LNCaP clone FGC (cell line): ENCODE measurements at regions not wholly inside any gene's neighbourhood (a gene's known extent, or its start where the extent isn't known, plus 50 kb on each side); places are given as distances from the start of the nearest gene placed in this dataset.

Experiments used
- DNase-seq: peaks from one replicate; pipeline ENCODE4 v3.0.0-alpha.2; 2011; ENCODE audit warnings: low read depth
- H3K4me3 ChIP-seq: 2 replicates; pipeline ENCODE4 v1.5.1; 2011; ENCODE audit warnings: mild to moderate bottlenecking, low read depth, low read length, control low read depth
- TF ChIP-seq, protein P1 (sequence below): IDR thresholded peaks from 2 replicates; pipeline ENCODE4 v1.5.1; 2012; ENCODE audit warnings: mild to moderate bottlenecking; ENCODE audit not compliant: control insufficient read depth, insufficient read depth; ENCODE audit errors: extremely low read depth

DNA sequence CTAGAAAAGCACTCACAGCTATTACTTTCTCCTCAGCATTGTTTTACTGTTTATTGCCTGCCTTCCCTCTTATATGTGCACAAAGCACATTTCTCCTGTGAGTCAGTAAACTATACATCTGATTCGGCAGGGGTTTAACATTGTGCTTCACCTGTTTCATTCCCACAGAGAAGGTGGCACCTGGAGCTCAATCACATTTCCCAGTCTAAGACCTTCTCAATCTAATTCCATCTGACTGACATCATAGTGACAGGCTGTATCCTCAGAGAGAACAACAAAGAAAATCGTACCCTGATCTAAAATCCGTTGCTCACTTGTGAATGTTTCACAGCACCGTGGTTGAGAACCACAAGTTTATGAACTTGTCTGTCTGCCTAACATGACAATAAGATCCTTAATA lies 92.4 kb upstream of the CAST start:
- TF ChIP-seq, protein P1, sequence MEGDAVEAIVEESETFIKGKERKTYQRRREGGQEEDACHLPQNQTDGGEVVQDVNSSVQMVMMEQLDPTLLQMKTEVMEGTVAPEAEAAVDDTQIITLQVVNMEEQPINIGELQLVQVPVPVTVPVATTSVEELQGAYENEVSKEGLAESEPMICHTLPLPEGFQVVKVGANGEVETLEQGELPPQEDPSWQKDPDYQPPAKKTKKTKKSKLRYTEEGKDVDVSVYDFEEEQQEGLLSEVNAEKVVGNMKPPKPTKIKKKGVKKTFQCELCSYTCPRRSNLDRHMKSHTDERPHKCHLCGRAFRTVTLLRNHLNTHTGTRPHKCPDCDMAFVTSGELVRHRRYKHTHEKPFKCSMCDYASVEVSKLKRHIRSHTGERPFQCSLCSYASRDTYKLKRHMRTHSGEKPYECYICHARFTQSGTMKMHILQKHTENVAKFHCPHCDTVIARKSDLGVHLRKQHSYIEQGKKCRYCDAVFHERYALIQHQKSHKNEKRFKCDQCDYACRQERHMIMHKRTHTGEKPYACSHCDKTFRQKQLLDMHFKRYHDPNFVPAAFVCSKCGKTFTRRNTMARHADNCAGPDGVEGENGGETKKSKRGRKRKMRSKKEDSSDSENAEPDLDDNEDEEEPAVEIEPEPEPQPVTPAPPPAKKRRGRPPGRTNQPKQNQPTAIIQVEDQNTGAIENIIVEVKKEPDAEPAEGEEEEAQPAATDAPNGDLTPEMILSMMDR = no peak
- no peak overlapping the region for H3K4me3 ChIP-seq
- no peak for DNase-seq

DNA sequence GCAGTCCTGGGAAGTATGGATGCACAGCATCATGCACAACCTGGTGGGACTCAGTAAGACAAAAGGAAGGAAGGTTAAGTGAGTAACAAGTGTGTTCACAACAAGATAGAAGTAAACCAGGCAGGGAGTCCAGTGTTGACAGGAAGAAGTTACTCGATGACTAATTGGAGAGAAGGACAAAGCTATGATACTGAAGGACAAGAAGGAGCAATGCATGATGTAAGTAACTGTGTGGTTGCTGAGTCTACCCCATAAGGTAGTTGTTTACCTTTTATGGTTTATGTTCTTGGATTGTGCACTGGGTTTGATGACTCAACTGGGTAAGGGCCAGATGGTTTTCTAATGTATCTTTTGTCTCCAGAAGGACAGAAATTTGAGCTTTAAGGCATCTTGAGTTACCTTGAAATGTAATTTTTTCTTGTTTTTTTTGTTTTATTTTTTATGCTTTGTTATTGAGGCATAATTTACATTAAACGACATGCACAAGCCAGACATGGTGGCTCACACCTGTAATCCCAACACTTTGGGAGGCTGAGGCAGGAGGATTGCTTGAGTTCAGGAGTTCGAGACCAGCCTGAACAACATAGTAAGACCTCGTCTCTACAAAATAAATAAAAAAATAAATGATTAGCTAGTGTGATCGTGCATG lies 89.2 kb upstream of the CAST start:
- DNase-seq = no peak
- no peak overlapping the region for H3K4me3 ChIP-seq
- TF ChIP-seq, protein P1 = no peak

DNA sequence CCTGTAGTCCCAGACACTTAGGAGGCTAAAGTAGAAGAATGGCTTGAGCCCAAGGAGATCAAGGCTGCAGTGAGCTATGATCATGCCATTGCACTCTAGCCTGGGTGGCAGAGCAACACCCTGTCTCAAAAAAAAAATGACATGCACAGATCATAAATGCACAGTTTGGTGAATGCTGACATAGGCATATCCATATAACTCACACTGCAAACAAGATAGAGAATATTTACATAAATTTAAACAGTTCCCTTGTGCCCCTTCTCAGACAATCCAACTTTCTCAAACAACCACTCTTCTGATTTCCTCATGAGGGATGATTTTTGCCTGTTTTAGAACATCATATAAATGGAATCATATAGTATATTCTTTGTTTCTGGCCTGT lies 88.7 kb upstream of the CAST start:
- no peak for DNase-seq
- TF ChIP-seq, protein P1 = no peak
- H3K4me3 ChIP-seq = no peak overlapping the region

DNA sequence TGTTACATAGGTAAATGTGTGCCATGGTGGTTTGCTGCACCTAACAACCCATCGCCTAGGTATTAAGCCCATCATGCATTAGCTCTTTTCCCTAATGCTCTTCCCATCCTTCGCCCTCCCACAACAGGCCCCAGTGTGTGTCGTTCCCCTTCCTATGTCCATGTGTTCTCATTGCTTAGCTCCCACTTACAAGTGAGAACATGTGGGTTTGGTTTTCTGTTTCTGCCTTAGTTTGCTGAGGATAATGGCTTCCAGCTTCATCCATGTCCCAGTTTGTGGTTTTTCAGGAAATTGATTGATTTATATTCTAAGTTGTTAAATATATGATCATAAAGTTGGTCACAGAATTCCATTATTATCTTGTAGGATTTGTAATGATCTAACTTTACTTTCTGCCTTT lies 85.3 kb upstream of the CAST start:
- no peak for DNase-seq
- TF ChIP-seq, protein P1 = no peak
- no peak overlapping the region for H3K4me3 ChIP-seq

DNA sequence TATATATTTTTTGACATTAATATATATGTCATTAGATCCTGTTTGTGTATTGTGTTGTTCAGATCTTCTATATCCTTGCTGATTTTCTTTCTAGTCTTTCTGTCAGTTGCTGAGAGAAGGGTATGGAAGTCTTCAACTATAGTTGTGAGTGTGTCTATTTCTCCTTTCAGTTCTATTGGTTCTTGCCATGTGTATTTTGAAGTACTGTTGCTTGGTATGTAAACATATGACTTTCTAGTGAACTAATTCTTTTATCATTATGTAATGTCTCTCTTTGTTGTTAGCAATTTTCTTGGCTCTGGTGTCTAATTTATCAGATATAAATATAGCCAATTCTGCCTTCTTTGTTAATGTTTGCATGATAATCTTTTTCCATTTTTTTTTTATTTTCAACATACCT lies 84.3 kb upstream of the CAST start:
- no peak for DNase-seq
- no peak overlapping the region for H3K4me3 ChIP-seq
- TF ChIP-seq, protein P1 = no peak

DNA sequence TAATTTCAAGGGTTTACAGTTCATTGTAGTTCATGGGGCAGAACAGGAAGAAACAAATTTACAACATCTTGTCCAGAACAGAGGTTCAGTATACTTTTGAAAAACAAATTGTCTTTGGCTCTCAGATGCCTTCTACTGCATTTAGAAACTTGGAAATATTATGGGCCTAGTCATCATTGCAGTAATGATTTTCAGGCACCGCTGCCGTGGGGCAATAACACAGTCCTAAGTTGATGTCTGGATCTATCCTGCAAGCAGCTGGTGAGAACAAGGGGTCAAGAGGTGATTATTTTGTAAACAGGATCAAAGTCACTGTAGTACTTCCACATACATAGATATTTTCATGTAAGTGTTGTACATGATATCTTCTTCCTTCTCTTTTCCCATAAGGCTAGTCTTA lies 82.5 kb upstream of the CAST start:
- no peak overlapping the region for H3K4me3 ChIP-seq
- DNase-seq = no peak
- TF ChIP-seq, protein P1 = no peak

DNA sequence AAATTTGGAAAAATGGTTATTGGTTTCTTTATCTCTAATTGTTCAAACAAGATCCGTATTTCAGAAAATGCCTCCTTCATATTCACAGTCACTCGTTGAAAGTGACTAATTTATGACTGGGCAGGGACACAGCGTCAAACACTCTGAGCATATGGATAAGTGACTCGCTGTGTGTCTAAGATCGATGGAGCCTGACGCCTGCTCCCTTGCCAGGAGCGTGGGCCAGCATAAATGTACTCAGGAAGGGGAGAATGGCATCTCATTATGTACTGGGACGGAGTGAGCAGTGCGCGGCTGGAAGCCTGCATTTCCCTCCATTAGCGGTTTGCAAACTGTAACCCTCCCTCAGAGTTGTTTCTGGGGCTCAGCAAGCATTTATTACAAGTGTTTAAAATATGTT lies 79.8 kb upstream of the CAST start:
- TF ChIP-seq, protein P1 = no peak

More for the DNA sequence above, 79.8 kb upstream of the CAST start:
- no peak for DNase-seq
- no peak overlapping the region for H3K4me3 ChIP-seq
